ENCODE measurements at regions not wholly inside any gene's neighbourhood (a gene's known extent, or its start where the extent isn't known, plus 50 kb on each side); places are given as distances from the start of the nearest gene placed in this dataset.

GRCh38 chr1:56321150-56321490 is 258.2 kb downstream of the PLPP3 start:
- no peak overlapping the region for H3K4me3 ChIP-seq
- DNase-seq (ENCODE audit: low read depth in 1 of 2, low spot score in 1 of 2) = no peak
- H3K4me2 ChIP-seq = no peak overlapping the region
- 93% methylated on average over 4 of the region's 4 CpGs for WGBS (ENCODE audit: missing lambda C conversion rate)
- no peak for TF ChIP-seq TP53 (CRISPR knock-in tag; IDR thresholded peaks at IDR 0.05)
- no peak for TF ChIP-seq EHF (CRISPR knock-in tag; IDR thresholded peaks at IDR 0.05)
- no peak for TF ChIP-seq RCOR1 (IDR thresholded peaks at IDR 0.05; ENCODE audit: low read depth, low read length)
- no peaks in the 10 kb centered on the region for H3K9me3 ChIP-seq
- ATAC-seq = no peak
- ChIA-PET CTCF (interaction anchor here (0.6 kb wide), 1 partner anchor 174 kb away, joined by 3 read pairs; no protein-coding TSS in a partner anchor), POLR2A (no interaction called here)
- FAIRE-seq = no peak
- no peak overlapping the region for H3K27ac ChIP-seq
- peaks cover 2% of the 10 kb centered on the region; the same call in 1 of the 3 replicates for H3K4me1 ChIP-seq

GRCh38 chr1:56320464-56321149 is 258.8 kb downstream of the PLPP3 start:
- Histone ChIP-seq H3K4me3 (no peak overlapping the region), H3K4me2 (no peak overlapping the region), H3K4me1 (no peaks in the 10 kb centered on the region), H3K27ac (no peak overlapping the region), H3K9me3 (no peaks in the 10 kb centered on the region)
- TF ChIP-seq, protein P1, sequence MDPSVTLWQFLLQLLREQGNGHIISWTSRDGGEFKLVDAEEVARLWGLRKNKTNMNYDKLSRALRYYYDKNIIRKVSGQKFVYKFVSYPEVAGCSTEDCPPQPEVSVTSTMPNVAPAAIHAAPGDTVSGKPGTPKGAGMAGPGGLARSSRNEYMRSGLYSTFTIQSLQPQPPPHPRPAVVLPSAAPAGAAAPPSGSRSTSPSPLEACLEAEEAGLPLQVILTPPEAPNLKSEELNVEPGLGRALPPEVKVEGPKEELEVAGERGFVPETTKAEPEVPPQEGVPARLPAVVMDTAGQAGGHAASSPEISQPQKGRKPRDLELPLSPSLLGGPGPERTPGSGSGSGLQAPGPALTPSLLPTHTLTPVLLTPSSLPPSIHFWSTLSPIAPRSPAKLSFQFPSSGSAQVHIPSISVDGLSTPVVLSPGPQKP (IDR thresholded peaks at IDR 0.05; ENCODE audit: low read depth, low read length) = no peak
- TF ChIP-seq, protein P2, sequence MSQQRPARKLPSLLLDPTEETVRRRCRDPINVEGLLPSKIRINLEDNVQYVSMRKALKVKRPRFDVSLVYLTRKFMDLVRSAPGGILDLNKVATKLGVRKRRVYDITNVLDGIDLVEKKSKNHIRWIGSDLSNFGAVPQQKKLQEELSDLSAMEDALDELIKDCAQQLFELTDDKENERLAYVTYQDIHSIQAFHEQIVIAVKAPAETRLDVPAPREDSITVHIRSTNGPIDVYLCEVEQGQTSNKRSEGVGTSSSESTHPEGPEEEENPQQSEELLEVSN (IDR thresholded peaks at IDR 0.05; ENCODE audit: borderline replicate concordance, low read depth) = no peak
- no peak for TF ChIP-seq FOSL2 (IDR thresholded peaks at IDR 0.05)
- TF ChIP-seq FOSL2 (CRISPR knock-in tag; IDR thresholded peaks at IDR 0.05) = no peak
- no peak for TF ChIP-seq CBX2 (IDR thresholded peaks at IDR 0.05; ENCODE audit: borderline replicate concordance, low read depth)
- TF ChIP-seq MAZ (IDR thresholded peaks at IDR 0.05; ENCODE audit: borderline replicate concordance, low read depth, low read length) = no peak
- TF ChIP-seq RNF2 (IDR thresholded peaks at IDR 0.05; ENCODE audit: borderline replicate concordance, low read depth) = no peak
- TF ChIP-seq JUN (IDR thresholded peaks at IDR 0.05) = no peak
- CTCF ChIA-PET = interaction anchor here (0.6 to 1.4 kb wide), 2 partner anchors 11 to 173 kb away, joined by 3 to 4 read pairs; no protein-coding TSS in a partner anchor
- POLR2A ChIA-PET = no interaction called here
- no peak for DNase-seq (ENCODE audit: low read depth in 1 of 2, low spot score in 1 of 2)
- WGBS (ENCODE audit: missing lambda C conversion rate) = 56% methylated on average over 3 of the region's 3 CpGs
- no peak for ATAC-seq
- no peak for FAIRE-seq

GRCh38 chr1:56317722-56318121 is 261.6 kb downstream of the PLPP3 start:
- ChIA-PET POLR2A (no interaction called here), CTCF (no interaction called here)
- ATAC-seq (no peak), DNase-seq (ENCODE audit: low read depth in 1 of 2, low spot score in 1 of 2) (no peak), FAIRE-seq (no peak)
- H3K27ac ChIP-seq = no peak overlapping the region
- H3K4me3 ChIP-seq = no peak overlapping the region
- H3K4me1 ChIP-seq = no peaks in the 10 kb centered on the region
- TF ChIP-seq JUNB (IDR thresholded peaks at IDR 0.05) (no peak), MYC (IDR thresholded peaks at IDR 0.05; ENCODE audit: borderline replicate concordance, low read length) (no peak), ZNF302 (CRISPR knock-in tag; IDR thresholded peaks at IDR 0.05) (no peak), SMC3 (IDR thresholded peaks at IDR 0.05) (no peak), POLR2AphosphoS2 (conservative IDR thresholded peaks at IDR 0.05; ENCODE audit: low read length) (no peak), KDM5A (IDR thresholded peaks at IDR 0.05) (no peak), HOXA7 (CRISPR knock-in tag; IDR thresholded peaks at IDR 0.05) (no peak), SREBF2 (IDR thresholded peaks at IDR 0.05) (no peak), MAZ (IDR thresholded peaks at IDR 0.05; ENCODE audit: borderline replicate concordance, low read depth, low read length) (no peak), MAFK (IDR thresholded peaks at IDR 0.05; ENCODE audit: partially characterized antibody) (no peak), RNF2 (IDR thresholded peaks at IDR 0.05; ENCODE audit: borderline replicate concordance, low read depth) (no peak), EHF (CRISPR knock-in tag; IDR thresholded peaks at IDR 0.05) (no peak)
- TF ChIP-seq, protein P3, sequence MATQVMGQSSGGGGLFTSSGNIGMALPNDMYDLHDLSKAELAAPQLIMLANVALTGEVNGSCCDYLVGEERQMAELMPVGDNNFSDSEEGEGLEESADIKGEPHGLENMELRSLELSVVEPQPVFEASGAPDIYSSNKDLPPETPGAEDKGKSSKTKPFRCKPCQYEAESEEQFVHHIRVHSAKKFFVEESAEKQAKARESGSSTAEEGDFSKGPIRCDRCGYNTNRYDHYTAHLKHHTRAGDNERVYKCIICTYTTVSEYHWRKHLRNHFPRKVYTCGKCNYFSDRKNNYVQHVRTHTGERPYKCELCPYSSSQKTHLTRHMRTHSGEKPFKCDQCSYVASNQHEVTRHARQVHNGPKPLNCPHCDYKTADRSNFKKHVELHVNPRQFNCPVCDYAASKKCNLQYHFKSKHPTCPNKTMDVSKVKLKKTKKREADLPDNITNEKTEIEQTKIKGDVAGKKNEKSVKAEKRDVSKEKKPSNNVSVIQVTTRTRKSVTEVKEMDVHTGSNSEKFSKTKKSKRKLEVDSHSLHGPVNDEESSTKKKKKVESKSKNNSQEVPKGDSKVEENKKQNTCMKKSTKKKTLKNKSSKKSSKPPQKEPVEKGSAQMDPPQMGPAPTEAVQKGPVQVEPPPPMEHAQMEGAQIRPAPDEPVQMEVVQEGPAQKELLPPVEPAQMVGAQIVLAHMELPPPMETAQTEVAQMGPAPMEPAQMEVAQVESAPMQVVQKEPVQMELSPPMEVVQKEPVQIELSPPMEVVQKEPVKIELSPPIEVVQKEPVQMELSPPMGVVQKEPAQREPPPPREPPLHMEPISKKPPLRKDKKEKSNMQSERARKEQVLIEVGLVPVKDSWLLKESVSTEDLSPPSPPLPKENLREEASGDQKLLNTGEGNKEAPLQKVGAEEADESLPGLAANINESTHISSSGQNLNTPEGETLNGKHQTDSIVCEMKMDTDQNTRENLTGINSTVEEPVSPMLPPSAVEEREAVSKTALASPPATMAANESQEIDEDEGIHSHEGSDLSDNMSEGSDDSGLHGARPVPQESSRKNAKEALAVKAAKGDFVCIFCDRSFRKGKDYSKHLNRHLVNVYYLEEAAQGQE (IDR thresholded peaks at IDR 0.05) = no peak
- TF ChIP-seq, protein P4, sequence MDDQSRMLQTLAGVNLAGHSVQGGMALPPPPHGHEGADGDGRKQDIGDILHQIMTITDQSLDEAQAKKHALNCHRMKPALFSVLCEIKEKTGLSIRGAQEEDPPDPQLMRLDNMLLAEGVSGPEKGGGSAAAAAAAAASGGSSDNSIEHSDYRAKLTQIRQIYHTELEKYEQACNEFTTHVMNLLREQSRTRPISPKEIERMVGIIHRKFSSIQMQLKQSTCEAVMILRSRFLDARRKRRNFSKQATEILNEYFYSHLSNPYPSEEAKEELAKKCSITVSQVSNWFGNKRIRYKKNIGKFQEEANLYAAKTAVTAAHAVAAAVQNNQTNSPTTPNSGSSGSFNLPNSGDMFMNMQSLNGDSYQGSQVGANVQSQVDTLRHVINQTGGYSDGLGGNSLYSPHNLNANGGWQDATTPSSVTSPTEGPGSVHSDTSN (IDR thresholded peaks at IDR 0.05) = no peak
- TF ChIP-seq, protein P5, sequence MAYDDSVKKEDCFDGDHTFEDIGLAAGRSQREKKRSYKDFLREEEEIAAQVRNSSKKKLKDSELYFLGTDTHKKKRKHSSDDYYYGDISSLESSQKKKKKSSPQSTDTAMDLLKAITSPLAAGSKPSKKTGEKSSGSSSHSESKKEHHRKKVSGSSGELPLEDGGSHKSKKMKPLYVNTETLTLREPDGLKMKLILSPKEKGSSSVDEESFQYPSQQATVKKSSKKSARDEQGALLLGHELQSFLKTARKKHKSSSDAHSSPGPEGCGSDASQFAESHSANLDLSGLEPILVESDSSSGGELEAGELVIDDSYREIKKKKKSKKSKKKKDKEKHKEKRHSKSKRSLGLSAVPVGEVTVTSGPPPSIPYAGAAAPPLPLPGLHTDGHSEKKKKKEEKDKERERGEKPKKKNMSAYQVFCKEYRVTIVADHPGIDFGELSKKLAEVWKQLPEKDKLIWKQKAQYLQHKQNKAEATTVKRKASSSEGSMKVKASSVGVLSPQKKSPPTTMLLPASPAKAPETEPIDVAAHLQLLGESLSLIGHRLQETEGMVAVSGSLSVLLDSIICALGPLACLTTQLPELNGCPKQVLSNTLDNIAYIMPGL (CRISPR knock-in tag; IDR thresholded peaks at IDR 0.05; ENCODE audit: borderline replicate concordance) = no peak
- WGBS (ENCODE audit: missing lambda C conversion rate) = 78% methylated on average over 7 of the region's 8 CpGs
- no peak overlapping the region for H3K4me2 ChIP-seq
- no peaks in the 10 kb centered on the region for H3K9me3 ChIP-seq
